ENCODE measurements at regions not wholly inside any gene's neighbourhood (a gene's known extent, or its start where the extent isn't known, plus 50 kb on each side); places are given as distances from the start of the nearest gene placed in this dataset.
A peak's percentile ranks its signal among the peaks of the same experiment; 100 is the strongest.
"Not testable (repeated sequence)": the region's sequence is repeated elsewhere in the genome, so short reads cannot be mapped to it uniquely, and the experiment has no call there.

DNA sequence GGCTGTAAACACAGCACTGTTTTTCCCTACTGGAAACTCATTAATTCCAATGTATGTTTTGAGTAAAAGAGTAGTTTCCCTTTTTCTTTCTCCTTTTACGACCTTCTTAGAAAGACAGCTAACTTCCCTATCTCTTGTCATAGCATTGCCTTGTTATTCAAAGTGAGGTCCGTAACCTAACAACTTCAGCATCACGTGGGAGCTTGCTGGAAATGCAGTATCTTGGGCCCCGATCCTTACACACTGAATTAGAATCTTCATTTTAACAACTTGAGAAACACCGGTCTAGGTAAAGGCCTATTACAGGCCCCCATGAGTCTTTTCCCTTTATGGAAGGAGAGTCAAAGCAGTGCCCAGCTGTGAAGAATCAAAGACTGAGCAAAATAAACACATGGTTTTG is 230.7 kb upstream of the PRKD1 start:
- no peak for DNase-seq (ENCODE audit: low spot score)

DNA sequence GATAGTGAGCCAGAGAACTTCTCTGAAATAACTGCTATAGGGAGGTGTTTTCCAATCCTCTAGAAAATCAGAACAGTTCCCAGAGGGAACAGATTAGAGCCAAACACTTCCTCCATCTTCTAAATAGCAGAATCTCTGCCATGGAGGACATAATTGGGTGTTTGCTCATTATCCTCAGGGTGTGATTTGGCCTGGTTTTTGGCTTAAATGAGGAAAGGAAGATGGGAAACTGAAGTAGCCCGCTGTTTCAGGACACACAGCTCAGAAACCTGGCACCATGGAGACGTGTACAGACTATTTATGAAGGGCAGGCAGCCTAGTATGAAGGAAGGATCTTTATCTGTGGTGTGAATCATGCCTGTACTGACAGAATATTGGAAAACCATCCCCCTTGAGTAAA is 231.7 kb upstream of the PRKD1 start:
- no peak for DNase-seq (ENCODE audit: low spot score)

DNA sequence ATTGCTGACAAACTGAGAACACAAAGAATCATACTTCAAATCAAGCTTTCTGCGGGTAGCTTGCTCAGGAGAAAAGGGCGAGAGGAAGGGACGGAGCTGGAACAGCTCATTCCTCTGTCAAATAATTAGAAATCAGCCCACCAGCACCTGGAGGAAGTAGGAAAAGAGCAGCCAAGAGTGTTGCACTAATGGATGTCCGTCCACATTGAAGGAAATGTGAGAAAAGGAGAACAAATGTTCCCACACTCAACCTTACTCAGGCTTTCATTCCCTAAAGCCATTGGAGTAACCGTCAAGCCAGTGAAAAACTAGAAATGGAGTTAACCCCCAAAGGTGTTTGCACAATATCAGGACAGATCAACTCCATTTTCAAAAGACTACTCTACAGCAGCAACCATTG is 233.0 kb upstream of the PRKD1 start:
- DNase-seq (ENCODE audit: low spot score) = no peak

DNA sequence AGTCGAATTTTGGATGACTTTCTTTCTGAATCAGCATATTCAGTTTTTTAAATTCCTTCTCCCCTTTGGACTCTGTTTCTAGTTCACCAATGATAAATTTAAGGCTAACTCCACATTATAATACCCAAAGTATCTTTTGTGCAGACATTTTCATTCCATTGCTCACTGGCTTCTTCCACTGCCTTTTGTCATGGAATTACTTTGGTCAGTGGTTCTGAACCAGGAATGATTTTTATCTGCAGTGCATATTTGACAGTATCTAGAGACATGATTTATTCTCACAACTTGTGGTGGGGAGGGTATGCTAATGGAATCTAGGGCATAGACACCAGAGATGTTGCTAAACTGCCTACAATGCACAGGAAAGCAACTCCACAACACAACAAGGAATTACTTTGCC is 234.4 kb upstream of the PRKD1 start:
- no peak for DNase-seq (ENCODE audit: low spot score)

DNA sequence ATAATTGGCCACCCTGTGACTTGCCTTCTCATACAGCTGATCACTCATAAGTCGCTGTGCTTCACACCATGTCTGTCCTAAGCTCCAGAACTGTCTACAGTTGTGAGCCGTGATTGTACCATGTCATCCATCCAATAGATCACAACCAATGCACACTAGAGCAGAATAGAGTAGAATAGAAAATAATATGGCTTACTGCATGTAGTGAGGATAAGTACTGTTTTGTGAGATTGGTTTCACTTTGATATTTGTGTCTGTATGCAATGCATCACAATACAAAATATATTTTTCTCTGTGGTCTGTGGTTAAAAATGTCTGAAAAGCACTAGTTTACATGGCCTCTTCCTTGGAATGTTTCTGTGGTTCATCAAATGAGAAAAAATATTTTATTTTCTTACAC is 237.6 kb upstream of the PRKD1 start:
- DNase-seq (ENCODE audit: low spot score) = no peak

DNA sequence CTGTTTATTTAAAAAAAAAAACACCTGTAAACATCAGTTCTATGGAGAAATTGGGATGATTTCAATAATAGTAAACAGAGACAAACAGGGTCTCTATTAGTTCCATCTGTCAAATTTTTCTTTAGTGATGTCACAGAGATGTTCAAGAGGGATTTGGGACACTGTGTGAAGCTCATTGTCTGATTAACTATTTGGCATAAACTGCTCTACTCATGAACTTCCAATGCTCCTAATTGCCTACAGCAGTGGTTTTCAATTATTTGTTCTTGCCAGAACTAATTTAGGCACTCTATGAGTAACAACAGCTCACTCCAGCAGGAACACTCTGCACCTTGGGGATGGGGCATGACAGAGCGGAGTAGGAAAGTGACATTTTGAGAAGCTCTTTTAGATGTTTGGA is 250.1 kb upstream of the PRKD1 start:
- no peak for DNase-seq (ENCODE audit: low spot score)

DNA sequence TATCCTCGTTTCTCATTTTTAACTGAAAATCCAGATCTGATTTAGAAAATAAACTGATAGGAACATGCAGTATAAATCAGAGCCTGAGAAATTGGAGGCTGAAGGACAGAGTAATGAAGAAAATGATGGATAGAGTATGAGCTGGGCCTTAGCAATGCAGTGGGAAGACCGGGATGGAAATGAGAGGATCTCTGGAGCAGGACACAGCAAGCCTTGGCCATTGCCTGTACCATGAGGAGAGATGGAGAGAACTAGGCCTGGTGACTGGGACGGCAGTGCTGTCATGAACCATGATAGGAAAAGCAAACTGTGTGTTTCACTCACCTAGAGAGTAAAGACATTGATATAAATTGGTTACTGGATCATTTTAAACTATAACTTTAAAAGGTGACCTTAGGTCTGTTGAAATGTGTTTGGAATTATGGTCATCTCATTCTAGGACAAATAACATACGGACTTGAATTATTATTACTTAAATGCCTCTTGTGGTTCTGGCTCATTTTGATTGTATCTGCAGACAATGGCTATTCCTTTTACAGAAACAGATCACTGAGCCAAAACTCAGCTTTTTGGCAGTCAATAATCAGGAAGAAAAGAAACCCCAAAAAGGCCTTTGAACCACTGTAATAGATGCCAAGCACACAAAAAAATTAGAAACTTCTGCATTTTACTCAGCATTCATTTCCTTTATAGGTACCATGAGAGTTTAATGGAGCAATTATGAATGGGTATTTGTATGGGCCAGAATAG is 251.9 kb upstream of the PRKD1 start:
- DNase-seq (ENCODE audit: low spot score) = peak; percentile 31

DNA sequence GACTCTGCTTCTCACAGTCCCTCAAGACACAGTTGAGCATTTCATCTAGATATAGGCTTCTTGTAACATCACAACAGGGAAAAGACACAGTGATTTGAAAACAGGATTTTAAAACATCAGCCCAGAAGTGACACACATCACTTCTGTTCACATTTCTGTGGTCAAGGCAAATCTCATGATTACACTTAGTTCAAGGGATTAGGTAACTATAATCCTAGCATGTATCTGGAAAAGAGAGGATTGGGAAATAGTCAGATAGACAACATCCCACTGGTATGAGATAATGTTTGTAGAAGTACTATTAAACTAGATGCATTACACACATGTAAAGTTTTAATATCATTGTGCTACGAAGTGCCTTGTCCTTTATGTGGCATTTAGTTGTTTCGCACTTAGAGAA is 252.6 kb upstream of the PRKD1 start:
- DNase-seq (ENCODE audit: low spot score) = peak; percentile 84

DNA sequence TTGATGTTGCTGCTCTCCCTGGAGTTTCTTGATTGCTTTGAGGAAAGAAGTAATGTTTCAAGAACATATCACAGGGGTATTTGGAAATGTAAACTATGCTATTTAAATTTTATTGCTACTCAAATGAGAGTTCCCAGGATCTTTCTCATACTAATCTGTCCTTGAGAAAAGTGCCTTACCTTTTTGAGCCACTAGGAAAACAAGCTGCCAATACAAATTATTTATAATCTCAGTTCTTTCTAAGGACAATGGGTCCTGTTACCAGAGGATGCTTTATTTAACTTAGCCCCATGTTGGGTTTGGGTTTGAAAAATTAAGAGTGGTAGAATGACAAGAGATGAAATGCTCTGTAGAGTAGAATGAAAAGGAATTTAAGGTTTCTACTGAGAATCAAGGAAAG is 258.2 kb upstream of the PRKD1 start:
- DNase-seq (ENCODE audit: low spot score) = no peak

DNA sequence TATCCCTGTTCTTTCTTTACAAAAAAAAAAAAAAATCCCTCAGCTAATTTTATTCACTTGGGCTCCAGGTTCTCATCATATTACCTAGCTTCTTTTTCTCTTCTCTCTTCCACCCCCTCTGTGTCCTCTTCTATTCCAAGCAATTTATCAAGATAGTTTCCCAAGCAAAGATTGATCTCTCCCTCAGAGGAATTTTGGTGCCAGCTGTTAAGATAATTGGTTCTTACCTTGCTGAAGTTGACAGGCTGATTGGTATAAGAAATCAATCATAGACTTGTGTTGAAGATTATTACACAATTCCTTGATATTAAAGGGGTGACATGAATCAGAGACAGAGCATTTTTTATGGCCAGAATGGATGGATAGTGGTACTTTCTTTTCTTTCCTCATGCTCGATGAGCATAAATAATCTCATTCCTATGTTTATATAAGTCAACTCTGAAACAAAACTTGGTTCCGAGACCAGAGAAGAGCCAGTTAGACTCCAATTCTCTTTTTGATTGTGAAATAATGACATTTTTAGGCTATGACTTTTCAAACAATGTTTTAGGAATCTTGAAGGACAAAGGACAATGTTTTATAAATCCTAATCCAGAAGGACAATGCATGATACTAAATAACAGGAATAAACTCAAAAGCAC is 264.1 kb upstream of the PRKD1 start:
- no peak for DNase-seq (ENCODE audit: low spot score)

DNA sequence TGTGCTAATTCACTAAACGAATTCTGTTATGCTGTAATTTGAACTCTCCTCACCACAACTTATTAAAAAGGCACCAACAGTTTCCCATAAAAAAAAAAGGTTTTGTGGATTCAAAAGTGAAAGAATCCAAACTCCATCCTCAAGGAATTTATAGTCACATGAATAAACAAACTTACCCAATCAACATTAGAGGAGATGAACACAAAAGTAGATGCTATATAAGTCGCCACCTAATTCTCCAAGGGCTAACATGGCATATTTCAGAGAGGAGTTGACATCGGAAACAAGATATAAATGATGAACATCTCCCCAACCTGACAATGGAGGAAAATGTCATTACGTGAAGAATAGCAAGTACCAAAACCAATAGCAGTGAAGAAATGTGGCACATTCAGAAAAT is 265.5 kb upstream of the PRKD1 start:
- DNase-seq (ENCODE audit: low spot score) = no peak

DNA sequence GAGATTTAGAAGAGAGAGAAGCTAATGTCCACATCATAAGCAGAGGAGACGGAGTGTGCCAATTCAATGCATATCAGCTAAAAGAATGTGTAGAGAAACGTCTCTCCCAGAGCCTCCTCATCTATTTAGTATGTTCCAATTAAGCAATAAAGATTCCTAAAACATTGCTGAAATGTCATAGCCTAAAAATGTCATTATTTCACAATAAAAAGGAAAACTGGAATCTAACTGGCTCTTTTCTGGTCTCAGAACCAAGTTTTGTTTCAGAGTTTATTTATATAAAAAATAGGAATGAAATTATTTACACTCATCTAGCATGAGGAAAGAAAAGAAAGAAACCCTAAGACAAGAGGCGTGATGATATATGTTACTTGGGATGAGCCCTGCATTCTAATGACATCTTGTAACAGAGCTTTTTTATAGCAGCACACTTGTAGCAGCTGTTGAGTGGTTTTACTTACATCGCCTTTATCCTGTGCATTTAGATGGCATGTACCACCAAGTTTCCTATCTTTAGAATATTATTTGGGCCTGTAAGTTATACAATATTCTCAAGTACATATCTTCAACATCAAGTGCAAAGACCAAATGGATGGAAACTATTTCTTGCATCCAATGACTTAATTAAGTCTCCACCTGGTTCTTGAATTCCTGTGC is 266.3 kb upstream of the PRKD1 start:
- peak; percentile 61 for DNase-seq (ENCODE audit: low spot score)

DNA sequence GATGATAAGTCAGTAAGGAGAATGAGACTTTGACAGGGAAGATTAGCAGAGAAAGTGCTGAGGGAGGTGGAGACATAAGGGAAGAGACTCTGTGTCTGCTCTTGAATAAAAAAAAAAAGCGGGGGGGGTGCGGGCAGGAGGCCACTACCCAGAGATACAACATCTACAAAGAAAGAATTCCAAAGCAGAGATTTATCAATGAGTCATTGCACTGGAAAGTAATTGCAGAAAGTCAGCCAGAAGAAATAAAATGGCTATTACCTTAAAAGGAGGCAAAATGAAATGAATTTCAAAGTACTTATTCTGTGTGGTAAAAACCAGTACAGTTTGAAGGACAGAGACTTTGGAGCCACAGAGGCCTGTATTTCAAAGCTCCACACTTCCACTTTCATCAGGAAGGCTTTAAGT is 267.1 kb upstream of the PRKD1 start:
- DNase-seq (ENCODE audit: low spot score) = peak; percentile 90

DNA sequence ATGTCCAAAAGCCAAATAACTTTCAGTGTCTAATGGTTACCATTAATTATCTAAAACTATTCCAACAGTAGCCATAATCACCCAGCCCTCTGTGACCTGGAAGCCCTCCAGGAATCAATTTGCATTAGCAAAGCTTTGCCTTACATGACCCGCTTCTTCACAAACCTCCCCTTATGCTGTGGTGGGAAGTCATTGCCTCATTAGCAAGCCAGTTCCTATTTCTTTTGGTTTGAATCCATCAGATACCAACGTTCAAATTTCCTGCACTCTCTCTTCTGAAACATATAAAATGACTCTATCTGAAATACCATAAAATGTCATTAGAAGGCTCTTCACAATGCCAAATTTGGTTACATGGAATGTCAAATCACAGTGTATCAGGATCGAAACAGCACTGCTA is 268.3 kb upstream of the PRKD1 start:
- DNase-seq (ENCODE audit: low spot score) = no peak

DNA sequence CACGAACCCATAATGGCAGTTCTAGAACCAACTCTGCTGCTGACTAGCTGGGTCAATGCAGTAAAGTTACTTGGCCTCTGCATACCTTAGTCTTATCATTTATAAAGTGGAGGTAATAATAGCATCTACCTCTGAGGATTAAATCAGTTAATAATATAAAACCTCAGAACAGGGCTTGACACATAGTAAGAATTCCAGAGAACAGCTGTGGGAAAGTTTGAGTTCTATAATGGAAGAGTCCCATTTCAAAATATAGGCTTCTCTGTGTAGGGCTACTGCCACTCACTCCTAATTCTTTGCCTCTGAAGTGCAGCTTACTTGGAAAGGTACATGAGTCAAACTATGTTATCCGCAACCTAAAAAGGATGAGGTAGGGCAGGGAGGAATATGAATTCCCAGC is 269.2 kb upstream of the PRKD1 start:
- DNase-seq (ENCODE audit: low spot score) = no peak

DNA sequence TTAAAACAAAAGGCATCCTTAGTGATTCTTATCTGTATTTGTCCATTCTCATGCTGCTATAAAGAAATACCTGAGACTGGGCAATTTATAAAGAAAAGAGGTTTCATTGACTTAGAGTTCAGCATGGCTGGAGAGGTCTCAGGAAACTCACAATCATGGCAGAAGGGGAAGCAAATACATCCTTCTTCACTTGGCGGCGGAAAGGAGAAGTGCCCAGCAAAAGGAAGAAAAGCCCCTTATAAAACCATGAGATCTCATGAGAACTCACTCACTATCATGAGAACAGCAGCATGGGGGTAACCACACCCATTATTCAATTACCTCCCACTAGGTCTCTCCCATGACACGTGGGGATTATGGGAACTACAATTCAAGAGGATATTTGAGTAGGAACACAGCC is 271.1 kb upstream of the PRKD1 start:
- not testable (repeated sequence) for DNase-seq (ENCODE audit: low spot score)

DNA sequence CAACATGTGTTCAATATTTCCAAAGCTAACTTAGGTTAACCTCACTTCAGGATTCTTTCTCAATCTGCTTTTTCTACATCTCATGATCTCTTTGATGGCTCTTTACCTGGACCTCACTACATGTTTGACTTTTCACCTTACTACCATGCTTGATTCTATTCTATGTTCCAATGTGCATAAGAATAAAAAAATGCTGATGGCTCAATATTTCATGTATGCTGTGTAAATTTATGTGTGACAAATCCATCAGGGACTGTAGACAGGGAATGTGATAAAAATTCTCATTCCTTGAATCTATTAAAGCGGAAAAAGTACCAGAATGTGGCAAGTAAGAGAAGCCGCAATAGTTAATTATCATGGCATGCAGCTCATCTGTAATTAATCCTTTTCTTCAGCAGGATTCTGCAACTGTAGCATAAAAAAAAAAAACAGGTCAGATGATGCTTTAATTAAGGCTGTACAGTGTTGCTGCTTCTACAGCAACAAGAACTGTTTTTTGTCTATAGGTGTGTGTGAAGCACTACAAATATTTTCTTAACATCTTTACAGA is 276.9 kb upstream of the PRKD1 start:
- no peak for DNase-seq (ENCODE audit: low spot score)

DNA sequence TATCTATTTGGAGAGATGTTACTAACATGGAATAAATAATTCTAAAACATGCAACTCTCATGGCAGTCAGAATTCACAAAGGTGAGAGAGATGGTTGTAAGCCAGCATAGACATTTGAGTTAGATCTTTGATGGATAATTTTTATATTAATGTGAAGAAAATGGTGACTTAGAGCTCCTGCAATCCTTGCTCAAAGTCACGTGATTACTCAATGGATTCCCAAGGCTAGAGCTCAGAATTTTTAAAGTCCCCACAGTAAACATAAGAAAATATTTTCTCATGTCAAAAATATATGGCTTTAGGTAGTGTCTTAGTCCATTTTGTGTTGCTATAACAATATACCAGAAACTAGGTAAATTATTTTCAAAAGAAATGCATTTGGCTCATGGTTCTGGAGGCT is 281.5 kb upstream of the PRKD1 start:
- DNase-seq (ENCODE audit: low spot score) = no peak

DNA sequence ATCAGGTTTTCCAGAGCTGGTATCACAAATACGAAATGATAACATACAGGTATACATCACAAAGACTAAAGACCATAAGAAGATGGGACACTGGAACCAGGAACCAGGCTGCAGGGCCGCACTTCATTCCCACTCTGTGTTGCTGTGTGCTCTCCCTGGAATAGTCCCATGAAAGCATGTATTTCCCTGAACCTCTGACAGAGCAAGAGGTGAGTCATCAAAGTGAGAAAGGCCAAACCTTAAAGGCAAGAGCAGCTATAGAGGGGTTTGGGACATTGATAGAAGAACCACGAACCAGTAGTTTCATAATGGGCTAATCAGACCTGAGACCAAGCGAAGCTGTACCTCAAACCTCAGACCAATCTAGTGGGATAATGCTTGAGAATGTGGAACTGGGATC is 283.0 kb upstream of the PRKD1 start:
- no peak for DNase-seq (ENCODE audit: low spot score)

DNA sequence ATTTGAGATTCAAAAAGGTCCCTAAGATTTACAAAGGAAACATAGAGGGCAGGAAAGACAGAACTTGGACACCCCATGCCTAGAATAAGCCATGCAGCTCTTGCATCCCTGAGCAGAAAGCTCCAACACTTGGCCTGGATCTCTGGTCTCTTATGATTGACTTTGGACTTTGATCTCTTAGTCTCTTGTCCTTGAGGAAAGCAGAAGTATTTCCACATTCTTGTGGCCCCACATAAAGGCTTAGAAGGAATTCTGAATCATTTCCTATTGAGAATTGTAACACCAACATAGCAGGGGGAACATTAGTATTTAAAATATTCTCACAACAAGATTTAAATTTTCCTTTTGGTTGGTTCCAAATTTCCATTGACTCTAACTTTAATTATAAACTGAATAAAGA is 283.7 kb upstream of the PRKD1 start:
- DNase-seq (ENCODE audit: low spot score) = no peak

DNA sequence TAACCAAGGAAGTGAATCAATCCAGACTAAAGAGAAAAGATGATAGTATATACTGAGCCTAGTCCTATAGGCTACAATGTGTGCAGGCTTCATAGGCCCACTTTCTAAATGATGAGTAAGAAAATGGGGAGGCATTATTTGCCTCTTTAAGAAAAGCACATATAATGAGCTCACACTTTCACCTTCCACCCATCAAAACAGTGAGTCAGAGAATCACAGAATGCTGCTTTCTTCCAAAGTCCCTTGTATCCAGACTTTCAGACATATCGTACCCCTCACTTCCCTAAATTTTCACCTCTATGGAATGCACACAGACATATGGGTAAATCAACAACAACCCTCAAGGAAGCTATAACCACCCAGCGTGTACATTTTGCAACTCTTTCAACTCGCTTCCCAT is 286.4 kb upstream of the PRKD1 start:
- no peak for DNase-seq (ENCODE audit: low spot score)

DNA sequence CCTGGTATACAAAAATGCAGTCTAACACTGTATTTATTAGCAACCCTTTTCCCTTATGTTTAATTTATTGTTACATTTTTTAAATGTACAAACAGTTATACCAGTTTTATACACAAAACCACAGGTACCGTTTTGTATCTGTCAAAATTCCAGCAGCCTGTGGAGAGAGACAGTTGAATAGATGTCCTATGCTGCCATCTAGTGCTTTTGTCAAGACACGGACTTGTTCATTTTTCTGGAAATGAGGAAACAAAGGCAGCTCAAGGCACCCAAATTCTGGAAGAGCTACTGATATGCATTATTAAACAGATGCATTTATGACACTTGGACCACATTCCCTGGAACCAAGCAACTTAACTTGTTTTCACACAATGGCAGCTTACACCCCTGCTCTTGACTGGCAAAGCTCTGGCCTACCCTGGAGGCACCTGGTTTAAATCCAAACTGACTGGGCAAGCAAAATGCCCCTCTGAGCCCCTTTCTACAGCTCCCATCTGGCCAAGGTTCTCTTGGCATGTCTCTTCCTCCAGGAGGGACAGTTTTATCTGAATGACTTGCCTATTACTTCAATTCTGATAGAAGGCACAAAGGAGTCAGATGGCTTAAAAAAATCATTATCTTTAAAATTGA is 286.9 kb upstream of the PRKD1 start:
- peak; percentile 72 for DNase-seq (ENCODE audit: low spot score)
